ENCODE measurements at regions not wholly inside any gene's neighbourhood (a gene's known extent, or its start where the extent isn't known, plus 50 kb on each side); places are given as distances from the start of the nearest gene placed in this dataset.

- no peak for DNase-seq (ENCODE audit: low read depth)
Observed at GRCh38 chr21:28247454-28248020, 745.1 kb downstream of the LTN1 start.

GRCh38 chr21:28240586-28240985, 752.1 kb downstream of the LTN1 start:
- DNase-seq (ENCODE audit: low read depth): no peak

GRCh38 chr21:28239340-28239739, 753.3 kb downstream of the LTN1 start:
- no peak for DNase-seq (ENCODE audit: low read depth)

- DNase-seq (ENCODE audit: low read depth): no peak
Observed at GRCh38 chr21:28237661-28238060, 755.0 kb downstream of the LTN1 start.

GRCh38 chr21:28235169-28235895, 757.3 kb downstream of the LTN1 start:
- DNase-seq (ENCODE audit: low read depth): peak; percentile 1

- DNase-seq (ENCODE audit: low read depth): no peak
Observed at GRCh38 chr21:28234326-28234725, 758.4 kb downstream of the LTN1 start.

GRCh38 chr21:28233536-28234220, 759.0 kb downstream of the LTN1 start:
- no peak for DNase-seq (ENCODE audit: low read depth)

- DNase-seq (ENCODE audit: low read depth): no peak
Observed at GRCh38 chr21:28230559-28230958, 762.1 kb downstream of the LTN1 start.

- peak; percentile 32 for DNase-seq (ENCODE audit: low read depth)
Observed at GRCh38 chr21:28229814-28230213, 762.9 kb downstream of the LTN1 start.

GRCh38 chr21:28228636-28228995, 764.1 kb downstream of the LTN1 start:
- no peak for DNase-seq (ENCODE audit: low read depth)

- no peak for DNase-seq (ENCODE audit: low read depth)
Observed at GRCh38 chr21:28227881-28228635, 764.6 kb downstream of the LTN1 start.

GRCh38 chr21:28226563-28226962, 766.1 kb downstream of the LTN1 start:
- no peak for DNase-seq (ENCODE audit: low read depth)

GRCh38 chr21:28224191-28224726, 768.4 kb downstream of the LTN1 start:
- DNase-seq (ENCODE audit: low read depth): no peak

GRCh38 chr21:28221984-28222383, 770.7 kb downstream of the LTN1 start:
- DNase-seq (ENCODE audit: low read depth): no peak

GRCh38 chr21:28220680-28221079, 772.0 kb downstream of the LTN1 start:
- DNase-seq (ENCODE audit: low read depth): no peak

- DNase-seq (ENCODE audit: low read depth): no peak
Observed at GRCh38 chr21:28216976-28217523, 775.6 kb downstream of the LTN1 start.

GRCh38 chr21:28215214-28215954, 777.3 kb downstream of the LTN1 start:
- no peak for DNase-seq (ENCODE audit: low read depth)

GRCh38 chr21:28214786-28215185, 777.9 kb downstream of the LTN1 start:
- no peak for DNase-seq (ENCODE audit: low read depth)

GRCh38 chr21:28213261-28213660, 779.4 kb downstream of the LTN1 start:
- no peak for DNase-seq (ENCODE audit: low read depth)

- no peak for DNase-seq (ENCODE audit: low read depth)
Observed at GRCh38 chr21:28212061-28212460, 780.6 kb downstream of the LTN1 start.
